T-helper 2 cell (primary cell): ENCODE measurements at regions not wholly inside any gene's neighbourhood (a gene's known extent, or its start where the extent isn't known, plus 50 kb on each side); places are given as distances from the start of the nearest gene placed in this dataset.
A peak's percentile ranks its signal among the peaks of the same experiment; 100 is the strongest.

Source experiments
- DNase-seq, 5 experiments: peaks; one replicate each; pipeline versions ENCODE4 v3.0.0 to v3.0.0-alpha.2; 2012 to 2022

DNA sequence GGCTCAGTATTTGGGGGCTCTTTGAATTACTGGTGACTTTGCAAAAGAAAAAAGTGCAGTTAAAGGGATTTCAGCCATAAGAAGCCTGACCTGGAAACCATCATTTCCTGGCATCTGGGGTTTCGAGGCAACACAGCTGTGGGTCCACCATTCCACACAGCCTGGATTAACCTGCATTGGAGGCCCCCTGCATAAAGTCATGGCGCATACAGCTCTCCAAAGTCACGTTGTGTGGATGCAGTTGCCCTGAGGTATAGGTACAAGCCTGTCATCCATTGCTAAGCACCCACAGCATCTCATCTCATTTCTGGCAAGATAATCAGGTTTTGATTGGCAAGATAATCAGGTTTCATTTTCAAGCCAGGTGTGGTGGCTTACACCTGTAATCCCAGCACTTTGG is 54.5 kb upstream of the TAGAP start:
- peak in 1 of 5 experiments; percentile 33 for DNase-seq

DNA sequence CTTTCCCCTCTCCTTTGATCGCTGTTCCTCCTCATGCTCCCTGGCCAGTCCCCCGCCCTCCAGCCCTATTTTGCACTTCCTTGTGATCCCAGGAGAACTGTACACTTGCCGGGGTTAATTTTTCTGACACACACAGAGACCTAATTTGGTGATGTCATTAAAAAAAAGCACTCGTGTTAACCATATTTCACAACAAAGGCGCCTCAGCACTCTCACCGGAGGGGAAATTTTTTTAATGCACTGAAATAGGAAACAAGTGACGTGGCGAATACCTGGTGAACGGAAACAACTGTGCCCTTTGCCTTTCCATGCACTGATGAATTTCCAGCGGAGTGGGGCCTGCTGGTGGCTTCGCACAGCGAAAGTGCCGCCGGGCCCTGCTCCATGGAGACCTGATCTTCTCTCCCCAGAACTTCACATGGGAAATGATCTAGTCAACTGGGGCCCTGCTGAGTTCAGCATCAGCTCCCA is 53.9 kb upstream of the TAGAP start:
- DNase-seq = peak in 4 of 5 experiments; percentile 43 to 84 (median 71)

DNA sequence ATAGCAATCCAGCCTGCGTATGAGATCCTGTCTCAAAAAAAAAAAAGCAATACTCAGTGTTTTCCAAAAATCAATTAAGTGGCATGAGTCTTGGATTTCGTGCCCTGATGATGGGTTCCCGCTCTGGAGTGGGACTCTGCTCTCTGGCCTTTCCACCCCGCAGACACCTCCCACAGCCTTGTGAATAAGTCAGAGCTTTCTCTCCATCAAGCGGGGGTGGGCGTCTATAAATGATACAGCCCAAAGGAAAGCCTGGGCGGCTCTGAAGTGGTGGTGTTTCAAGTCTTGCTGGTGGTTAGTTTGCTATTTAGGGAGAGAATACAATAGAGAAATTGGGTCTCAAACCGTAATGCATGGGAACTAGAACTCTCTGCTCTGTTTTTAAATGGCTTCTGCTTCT is 52.5 kb upstream of the TAGAP start:
- peak in 1 of 5 experiments; percentile 39 for DNase-seq

DNA sequence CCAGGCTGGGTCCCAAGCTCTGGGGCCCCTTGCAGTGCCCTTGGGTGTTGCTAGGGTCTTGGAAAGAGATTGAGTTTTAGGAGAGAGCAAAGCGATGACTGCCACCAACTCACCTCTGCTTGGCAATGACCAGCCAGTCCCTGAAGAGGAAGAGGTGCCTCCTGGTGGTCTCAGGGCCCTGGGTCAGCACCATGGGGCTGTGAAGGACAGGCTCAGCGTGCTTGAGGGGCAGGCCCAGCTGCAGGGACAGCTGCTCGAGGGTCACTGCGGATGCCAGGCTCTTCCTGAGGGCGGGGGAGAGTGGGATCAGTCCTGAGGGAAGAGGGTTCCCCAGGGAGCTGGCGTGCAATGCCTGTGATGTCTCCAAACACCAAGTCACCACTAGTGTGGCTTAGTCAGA is 50.8 kb upstream of the TAGAP start:
- no peak for DNase-seq

DNA sequence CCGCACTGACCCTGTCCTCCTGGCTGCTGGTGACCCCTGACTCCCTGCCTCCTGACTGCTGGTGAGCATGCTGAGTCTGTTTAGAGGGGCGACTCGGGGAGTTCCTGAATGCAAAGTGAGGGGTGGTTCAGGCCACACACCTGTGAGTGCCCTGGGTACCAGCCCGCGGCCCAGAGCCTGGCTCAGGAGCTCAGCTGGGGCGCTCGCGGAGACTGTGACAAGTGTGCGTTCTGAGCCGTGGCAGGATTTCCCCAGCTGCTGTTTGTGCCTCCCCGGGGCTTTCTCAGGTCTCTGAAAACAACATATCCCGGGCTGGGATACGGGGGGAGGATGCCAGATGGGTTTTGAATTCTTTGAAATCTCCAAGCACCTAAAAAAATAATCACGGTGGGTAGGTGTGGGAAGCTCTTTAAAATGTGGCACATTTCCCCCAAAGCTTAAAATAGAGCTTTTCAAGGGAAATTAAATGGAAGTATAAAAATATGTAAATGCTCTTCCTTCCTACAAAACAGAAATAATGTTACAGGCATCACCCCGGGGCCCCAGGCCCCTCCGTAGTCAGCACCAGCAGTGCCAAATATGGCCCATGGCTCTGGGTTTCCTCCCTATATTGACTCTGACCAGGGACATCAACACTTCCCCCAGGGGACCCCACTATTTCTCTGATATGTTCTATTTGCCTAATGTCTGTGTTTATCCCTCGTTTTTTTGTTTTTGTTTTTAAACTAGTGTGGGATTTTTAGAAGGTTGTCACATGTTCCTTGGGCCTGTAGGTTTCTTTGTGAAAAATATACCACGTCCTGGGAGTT is 49.9 kb upstream of the TAGAP start:
- DNase-seq = peak in 3 of 5 experiments; percentile 36 to 61 (median 38)
